NCI-H2171 (cell line): ENCODE measurements at regions not wholly inside any gene's neighbourhood (a gene's known extent, or its start where the extent isn't known, plus 50 kb on each side); places are given as distances from the start of the nearest gene placed in this dataset.

Experiments
- DNase-seq: peaks from one replicate; lab custom pipeline; 2025; lab: John Stamatoyannopoulos, UW

GRCh38 chr2:221156062-221156734, 415.9 kb downstream of the EPHA4 start:
- peak; percentile 17 for DNase-seq

DNA sequence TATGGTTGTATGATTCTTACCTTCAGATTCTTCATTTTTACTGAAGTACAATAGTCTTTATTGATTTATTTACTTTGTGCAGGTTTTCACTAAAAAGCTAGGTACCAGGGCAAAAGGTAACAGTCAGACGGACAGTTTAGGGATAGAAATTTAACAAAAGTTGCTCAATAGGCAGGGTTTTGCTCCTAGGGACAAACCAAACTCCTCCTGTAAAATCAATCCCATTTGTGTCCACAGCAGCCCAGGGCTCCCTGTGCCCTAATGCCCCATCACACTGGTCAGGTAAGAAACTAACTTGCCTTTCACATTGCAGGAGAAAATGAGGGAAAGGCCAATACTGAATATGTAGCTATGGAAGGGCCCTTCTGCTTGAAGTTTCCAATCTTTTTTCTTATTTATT, 410.9 kb downstream of the EPHA4 start:
- DNase-seq = no peak

DNA sequence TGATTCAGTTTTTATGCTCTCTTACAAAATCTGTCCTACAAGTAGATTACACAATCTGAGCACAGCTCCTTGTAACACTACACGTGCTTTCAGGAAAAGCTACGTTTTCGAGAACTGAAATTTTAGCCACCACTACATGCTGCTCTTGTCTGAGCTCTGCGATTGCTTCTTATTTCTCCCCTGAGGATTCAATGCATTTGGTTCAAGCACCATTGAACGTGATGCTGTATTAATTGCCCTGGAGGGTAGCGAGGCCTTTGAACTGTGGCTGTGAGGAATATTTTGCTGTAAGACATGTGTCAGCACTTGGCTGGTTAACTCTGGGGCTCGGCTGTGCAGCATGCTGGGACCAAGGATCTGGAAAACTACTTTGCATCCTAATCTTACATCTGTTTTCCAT, 405.8 kb downstream of the EPHA4 start:
- peak; percentile 86 for DNase-seq

DNA sequence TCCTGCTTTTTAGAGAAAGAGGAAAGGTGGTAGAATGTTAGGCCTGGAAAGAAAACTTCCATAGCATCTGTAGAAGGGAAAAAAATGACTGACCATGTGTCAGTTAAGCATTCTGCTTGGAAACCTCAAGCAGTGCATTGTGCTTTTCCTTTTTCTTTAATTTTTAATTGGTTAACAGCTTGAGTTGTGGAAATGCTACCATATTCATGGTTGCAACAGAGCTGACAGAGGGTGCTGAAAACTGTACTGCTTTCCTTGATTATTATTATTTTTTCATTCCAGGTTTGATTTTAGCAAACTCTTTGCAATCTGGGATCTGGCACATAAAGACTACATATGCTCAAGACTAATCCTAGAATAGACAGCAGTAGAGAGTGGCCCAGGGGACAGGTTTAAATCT, 404.5 kb downstream of the EPHA4 start:
- DNase-seq = no peak

- no peak for DNase-seq
Observed at GRCh38 chr2:221169724-221170123, 402.4 kb downstream of the EPHA4 start.

- DNase-seq = no peak
Observed at GRCh38 chr2:221170548-221170947, 401.6 kb downstream of the EPHA4 start.

- peak; percentile 93 for DNase-seq
Observed at GRCh38 chr2:221176667-221177066, 395.4 kb downstream of the EPHA4 start.

DNA sequence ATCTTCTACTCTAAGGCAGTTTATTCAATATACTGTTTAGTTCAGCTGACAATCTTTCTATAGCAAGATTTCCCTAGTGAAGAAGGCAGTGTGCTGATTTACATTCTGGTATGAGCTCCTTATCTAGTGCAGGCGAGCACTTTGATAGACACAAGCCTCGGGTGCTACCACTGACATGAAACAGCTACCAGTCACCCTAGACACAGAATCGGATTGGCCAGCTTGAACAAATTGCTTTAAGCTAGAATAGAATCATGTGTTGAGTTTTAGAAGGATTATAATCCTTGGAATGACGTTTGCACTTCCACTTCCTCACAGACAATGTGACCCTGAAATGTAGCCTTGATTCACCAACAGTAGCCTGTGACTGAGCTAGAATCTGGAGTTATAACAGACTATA, 394.0 kb downstream of the EPHA4 start:
- no peak for DNase-seq

- DNase-seq = no peak
Observed at GRCh38 chr2:221186873-221187272, 385.2 kb downstream of the EPHA4 start.

- no peak for DNase-seq
Observed at GRCh38 chr2:221189431-221190067, 382.6 kb downstream of the EPHA4 start.

- no peak for DNase-seq
Observed at GRCh38 chr2:221195829-221196228, 376.3 kb downstream of the EPHA4 start.

DNA sequence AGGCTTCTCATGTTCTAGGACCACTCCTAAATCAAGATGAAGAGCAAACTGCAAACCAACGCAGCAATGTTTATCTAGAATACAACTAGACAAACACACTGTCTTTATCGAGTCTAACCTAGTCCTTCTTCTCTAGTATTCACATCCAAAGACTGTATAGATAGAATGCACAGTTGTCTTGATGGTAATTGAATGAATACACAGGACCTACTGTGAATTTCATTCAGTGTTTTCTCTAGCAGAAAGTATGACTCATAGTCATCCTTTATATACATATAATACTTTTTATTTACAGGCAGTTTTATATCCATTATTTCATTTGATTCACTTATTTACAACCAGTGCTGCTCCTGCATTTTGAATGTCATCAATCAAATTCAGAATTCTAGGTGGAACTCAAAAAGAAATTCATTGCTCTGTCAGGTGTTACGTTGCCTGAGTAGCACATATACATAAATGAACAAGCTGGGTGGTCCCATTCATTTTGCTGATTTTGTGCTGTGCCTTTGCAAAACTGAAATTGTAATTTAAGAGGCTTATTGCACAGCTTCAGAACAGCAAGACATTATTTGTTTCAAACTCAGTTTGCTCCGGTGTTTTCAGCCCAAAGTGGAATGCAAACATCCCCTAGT, 374.8 kb downstream of the EPHA4 start:
- no peak for DNase-seq

DNA sequence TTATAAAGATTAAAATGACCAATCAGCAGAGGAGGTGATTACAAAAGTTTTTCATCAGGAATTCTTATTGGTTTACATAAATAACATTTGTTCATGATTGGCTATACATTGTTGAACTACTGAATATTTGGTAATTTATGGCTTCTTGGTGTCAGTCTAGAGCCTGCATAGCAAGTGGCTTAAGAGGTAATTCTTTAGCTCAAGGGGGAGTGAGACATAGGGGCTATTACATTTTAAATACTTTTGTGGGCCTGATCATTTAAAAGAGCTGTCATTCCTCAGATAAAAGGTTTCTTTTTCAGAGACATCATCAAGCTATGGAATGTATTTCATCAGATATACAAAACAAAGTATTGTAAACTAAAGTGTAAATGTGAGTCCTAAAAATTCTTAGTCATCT, 373.8 kb downstream of the EPHA4 start:
- no peak for DNase-seq

DNA sequence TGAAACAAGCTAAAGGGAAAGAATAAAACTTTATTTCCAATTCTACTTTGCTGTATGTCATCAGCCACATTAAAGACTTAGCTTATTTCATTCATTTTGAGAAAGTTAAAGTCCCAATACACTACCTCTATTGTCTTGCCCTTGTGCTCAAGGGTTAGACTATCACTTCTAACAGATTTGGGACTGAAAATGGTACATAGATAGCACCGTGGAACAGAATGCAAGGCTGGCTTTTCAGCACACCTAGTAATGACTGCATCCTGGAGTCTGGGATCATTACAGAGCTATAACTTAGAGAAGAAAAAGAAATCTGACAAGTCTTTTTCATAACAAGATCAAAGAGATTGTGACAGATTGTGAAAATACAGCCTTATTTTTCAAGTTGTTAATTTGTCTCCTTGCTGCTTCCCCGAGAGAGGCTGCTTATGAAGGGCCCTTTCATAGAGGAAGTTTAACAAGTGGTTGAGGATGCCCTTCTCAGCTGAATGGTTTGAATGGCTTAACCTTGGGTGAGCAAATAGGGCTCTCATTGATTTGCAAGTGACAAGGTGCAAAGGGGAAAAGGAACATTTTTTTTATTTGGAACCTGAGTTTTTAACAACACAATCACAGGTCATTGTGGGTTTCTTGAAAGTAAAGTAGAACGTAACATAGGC, 371.8 kb downstream of the EPHA4 start:
- DNase-seq = no peak

DNA sequence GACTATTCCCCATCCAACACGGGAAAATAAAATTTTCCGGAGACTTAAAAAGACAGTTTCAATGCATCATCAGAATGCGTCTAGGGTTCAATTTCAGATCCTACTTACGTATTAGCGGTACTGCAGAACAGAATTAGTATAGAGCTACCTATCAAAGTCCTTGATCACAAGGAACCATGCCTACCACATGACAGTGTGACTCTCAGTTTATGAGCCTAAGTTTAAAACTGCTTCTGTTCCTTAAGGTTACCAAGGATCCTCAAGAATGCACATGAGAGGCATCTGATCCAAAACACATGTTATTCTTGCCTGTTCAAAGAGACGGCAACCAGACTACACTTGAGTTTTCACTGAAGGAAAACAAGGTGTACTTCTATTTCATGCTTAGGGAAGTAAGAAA, 369.7 kb downstream of the EPHA4 start:
- DNase-seq = no peak

GRCh38 chr2:221203125-221203524, 369.0 kb downstream of the EPHA4 start:
- DNase-seq = no peak

DNA sequence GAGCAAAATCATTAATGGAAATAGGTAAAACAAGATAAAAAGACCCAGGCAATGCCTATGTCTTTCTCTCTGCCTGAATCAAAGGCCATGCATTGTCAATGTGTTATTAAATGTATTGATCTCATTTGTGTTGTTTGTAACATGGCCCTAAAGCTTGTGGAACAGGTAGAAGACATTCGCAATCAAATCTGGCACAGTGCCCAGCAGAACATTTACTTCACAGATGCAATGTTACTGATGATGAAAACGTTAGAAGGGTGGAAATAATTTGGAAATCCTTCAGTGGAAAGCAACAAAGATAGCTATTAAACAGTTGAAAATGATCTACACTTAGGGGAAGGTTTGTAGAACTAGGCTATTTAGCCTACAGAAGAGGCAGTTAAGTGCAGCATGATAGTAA, 368.2 kb downstream of the EPHA4 start:
- DNase-seq = peak; percentile 87

DNA sequence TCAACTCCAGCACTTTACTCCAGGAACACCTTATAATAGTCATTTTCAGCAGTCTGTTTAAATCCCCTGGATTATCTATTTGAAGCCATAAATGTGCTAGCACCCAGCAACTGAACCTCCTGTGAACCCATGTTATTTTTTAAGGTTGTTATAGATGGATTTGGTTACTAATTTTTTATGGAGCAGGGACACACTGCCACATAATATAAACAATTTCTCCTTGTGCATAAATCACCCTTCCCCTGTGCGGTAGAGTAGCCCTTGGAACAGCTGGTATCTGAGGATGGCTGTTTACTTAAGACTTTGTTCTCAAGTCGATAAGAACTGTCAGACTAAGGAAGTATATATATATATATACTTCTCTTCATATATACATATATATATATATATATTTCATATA, 367.4 kb downstream of the EPHA4 start:
- peak; percentile 55 for DNase-seq

DNA sequence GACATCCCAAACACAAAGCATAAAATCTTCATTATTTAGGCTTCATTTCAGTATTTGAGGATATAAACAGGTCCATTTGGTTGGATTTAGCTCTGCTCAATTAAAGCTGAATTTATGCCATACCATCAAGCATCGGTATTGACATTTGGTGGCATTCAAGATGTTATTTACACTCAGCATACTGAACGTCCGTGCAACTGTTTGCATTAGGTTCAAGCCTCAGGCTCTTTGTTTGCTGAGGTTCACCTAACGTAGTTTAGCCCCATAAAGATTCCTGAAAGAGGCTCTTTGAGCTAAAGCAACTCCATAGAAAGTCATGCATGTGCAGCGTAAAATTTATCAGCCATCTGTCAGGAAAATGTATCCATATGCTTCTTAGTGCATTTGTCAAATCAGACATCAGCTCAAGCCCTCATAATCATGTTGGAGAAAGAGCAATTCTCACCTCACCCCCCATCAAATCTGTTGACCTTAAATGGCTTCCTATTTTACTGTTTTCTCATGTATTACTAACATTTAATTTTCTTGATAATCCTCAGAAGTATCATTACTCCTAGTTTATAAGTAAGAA, 366.9 kb downstream of the EPHA4 start:
- peak; percentile 91 for DNase-seq

DNA sequence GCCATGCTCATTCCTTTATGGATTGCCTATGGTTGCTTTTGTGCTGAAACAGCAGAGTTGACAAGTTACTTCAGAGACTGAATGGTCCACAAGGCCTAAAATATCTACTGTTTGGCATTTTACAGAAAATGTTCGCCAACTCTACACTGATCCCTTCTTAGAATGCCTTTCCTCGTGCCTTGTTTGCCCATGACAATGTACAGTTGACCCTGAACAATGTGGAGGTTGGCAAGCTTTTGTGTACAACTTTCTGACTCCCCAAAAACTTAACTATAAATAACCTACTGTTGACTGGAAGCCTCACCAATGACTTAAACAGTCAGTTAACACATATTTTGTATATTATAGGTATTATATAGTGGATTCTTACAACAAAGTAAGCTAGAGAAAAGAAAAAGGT, 361.4 kb downstream of the EPHA4 start:
- DNase-seq = no peak

DNA sequence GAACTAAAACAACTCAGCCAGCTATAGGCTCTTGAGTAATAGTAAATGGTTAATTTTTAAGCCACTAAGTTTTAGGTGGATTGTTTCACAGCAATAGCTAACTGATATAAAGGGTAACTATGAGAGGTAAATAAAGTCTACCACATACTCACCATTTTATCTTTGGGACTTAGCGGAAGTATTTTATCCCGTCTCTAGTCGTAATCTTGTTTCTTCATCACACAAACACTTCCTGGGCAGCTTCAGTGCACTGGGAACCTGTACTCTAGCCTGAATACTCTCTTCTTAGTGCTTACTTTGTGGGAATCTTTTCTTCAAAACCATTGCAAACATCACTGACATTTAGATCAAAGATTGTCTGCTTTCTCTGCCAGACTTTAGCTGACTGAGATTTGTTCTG, 360.5 kb downstream of the EPHA4 start:
- no peak for DNase-seq

GRCh38 chr2:221212105-221212504, 360.0 kb downstream of the EPHA4 start:
- no peak for DNase-seq

DNA sequence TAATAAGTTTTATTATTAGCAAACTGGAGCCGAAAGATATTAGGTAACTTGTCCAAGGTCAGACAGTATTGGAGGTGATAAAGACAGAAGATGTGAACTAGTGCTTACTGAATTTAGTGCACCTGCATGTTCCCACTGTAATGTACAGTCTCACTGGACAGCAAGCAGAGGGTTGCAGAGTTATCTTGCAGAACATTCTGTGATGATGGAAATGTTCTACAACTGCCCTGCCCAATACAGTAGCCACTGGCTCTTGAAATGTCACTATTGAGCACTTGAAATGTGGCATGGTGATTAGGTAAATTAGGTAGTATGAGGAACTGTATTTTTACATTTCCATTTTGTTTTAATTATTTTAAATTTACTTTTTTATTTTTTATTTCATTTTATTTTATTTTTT, 356.6 kb downstream of the EPHA4 start:
- no peak for DNase-seq
